ENCODE measurements at regions not wholly inside any gene's neighbourhood (a gene's known extent, or its start where the extent isn't known, plus 50 kb on each side); places are given as distances from the start of the nearest gene placed in this dataset.

DNA sequence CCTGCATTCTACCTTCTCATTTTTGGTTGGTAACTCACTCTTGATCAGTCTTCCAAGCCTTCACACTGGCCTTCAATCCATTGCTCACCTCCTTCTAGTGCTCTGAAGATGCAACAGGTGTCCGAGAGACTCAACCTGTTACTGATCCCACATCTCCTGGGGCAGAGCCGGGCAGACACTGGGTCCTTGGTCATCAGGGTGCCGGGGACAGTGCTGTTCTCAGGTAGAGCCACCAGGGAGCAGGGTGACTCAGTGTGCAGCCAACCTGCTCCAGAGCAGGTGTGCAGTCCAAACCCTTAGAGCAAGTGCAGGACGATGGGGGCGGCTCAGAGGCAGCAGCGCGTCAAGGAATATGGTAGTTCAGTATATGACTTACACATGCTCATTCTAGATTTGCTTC lies 188.4 kb downstream of the DHX15 start:
- TF ChIP-seq, protein P1, sequence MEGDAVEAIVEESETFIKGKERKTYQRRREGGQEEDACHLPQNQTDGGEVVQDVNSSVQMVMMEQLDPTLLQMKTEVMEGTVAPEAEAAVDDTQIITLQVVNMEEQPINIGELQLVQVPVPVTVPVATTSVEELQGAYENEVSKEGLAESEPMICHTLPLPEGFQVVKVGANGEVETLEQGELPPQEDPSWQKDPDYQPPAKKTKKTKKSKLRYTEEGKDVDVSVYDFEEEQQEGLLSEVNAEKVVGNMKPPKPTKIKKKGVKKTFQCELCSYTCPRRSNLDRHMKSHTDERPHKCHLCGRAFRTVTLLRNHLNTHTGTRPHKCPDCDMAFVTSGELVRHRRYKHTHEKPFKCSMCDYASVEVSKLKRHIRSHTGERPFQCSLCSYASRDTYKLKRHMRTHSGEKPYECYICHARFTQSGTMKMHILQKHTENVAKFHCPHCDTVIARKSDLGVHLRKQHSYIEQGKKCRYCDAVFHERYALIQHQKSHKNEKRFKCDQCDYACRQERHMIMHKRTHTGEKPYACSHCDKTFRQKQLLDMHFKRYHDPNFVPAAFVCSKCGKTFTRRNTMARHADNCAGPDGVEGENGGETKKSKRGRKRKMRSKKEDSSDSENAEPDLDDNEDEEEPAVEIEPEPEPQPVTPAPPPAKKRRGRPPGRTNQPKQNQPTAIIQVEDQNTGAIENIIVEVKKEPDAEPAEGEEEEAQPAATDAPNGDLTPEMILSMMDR (IDR thresholded peaks at IDR 0.05; ENCODE audit: unreplicated experiment in 3 of 3): no peak
- no peaks in the 10 kb centered on the region for H3K4me1 Mint-ChIP-seq
- no peaks in the 10 kb centered on the region for H3K27me3 Mint-ChIP-seq (ENCODE audit: low read depth)
- no peak overlapping the region for H3K4me3 Mint-ChIP-seq
- H3K27ac Mint-ChIP-seq: no peak overlapping the region
- H3K36me3 Mint-ChIP-seq (ENCODE audit: low read depth): no peaks in the 10 kb centered on the region
- no peaks in the 10 kb centered on the region for H3K9me3 Mint-ChIP-seq

DNA sequence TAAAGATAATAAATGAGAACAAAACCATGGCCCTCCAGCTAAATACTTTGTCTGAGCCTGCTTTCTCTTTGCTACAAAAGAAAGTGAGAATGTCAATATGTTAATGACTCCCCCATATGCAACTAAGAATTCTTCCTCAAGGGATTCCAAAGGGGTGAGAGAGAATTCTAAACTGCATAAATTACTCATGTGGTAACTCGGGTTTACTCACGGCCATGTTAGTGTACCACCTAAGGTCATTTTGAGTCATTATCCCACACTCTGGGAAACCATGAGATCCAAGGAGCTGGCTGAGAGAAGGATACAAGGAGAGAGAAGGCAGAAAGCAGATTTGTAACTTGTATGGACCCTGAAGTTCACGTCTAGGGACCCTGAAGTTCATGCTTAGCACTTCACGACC lies 190.3 kb downstream of the DHX15 start:
- TF ChIP-seq, protein P1 (IDR thresholded peaks at IDR 0.05; ENCODE audit: unreplicated experiment in 3 of 3): no peak
- Mint-ChIP-seq H3K36me3 (ENCODE audit: low read depth) (no peaks in the 10 kb centered on the region), H3K27me3 (ENCODE audit: low read depth) (no peaks in the 10 kb centered on the region), H3K4me1 (peaks cover 4% of the 10 kb centered on the region), H3K4me3 (no peak overlapping the region), H3K27ac (peak overlapping the region in 1 of 3 experiments; percentile 68), H3K9me3 (no peaks in the 10 kb centered on the region)

DNA sequence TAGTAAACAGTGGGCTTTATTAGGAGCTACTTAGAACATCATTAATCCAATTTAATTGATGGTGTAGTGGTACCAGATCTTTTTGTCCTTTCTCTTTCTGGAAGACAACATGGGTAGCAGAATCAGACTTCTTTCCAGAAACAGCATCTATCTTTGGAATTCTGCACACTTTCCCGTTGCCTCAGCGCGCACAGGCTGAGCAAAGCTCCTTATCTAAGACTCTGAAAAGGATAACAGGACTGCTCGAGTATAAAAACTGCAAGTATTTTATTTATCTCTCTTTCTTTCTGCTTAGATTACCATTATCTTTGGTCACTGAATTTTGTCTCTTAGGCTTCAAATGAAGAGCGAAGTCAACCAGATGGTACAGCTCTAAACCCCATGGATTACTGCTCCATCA lies 191.7 kb downstream of the DHX15 start:
- peaks cover 4% of the 10 kb centered on the region for H3K4me1 Mint-ChIP-seq
- no peak overlapping the region for H3K4me3 Mint-ChIP-seq
- H3K36me3 Mint-ChIP-seq (ENCODE audit: low read depth): no peaks in the 10 kb centered on the region
- TF ChIP-seq, protein P1 (IDR thresholded peaks at IDR 0.05; ENCODE audit: unreplicated experiment in 3 of 3): no peak
- H3K9me3 Mint-ChIP-seq: peaks cover 4% of the 10 kb centered on the region
- H3K27ac Mint-ChIP-seq: peak overlapping the region in 1 of 3 experiments; percentile 12
- peaks cover 4% of the 10 kb centered on the region for H3K27me3 Mint-ChIP-seq (ENCODE audit: low read depth)

DNA sequence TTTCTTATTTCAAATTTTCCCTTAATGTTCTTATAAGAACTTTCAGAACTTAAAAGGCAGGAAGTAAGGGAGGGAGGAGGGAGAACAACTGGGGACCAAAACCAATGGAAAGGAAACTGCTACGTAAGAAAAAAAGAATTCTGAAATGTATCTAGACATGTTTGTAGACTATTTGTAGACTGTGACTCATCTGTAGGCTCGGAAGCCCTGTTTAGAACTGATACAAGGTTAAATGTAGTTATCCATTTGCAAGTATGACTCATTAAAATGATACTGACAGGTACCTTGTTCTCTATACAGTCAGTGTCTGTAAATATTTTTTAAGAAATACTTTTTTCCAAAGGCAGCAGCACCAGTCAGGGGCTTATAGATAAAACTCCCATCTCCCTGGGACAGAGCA lies 202.0 kb downstream of the DHX15 start:
- Mint-ChIP-seq H3K36me3 (ENCODE audit: low read depth) (peaks cover 4% of the 10 kb centered on the region), H3K27ac (no peak overlapping the region), H3K9me3 (peaks cover 30% of the 10 kb centered on the region), H3K4me3 (no peak overlapping the region), H3K4me1 (no peaks in the 10 kb centered on the region), H3K27me3 (ENCODE audit: low read depth) (no peaks in the 10 kb centered on the region)
- TF ChIP-seq, protein P1 (IDR thresholded peaks at IDR 0.05; ENCODE audit: unreplicated experiment in 3 of 3): no peak

DNA sequence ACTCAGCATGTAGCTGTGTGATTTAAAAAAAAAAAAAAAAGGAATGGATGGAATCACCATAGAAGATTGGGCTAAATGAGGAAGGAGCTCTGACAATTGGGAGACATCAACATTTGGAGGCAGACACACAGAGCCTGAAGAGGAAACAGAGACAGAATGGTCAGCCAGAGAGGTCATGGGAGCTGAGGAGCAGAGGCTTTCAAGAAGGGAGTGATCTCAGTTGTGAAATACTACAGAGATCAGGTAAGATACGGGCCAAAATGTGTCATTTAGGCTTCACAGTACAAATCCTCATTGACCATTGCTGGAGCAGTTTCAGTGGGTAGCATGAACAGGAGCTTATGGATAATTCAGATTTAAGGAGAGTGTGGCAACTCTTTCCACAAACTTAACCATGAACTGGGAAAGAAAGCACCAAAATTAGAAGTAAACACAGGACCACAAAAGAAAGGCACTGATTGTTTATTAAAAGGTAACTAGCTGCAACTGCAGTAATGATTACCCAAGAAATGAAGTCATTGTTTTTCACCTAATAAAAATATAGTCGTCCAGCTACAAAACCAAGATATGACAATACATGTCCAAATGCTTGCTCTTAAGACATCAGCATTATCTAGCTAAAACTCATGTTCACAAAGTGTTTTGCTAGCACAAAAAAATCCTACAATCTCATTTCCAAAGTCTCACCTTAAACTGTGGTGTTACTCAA lies 203.2 kb downstream of the DHX15 start:
- no peak overlapping the region for H3K4me3 Mint-ChIP-seq
- TF ChIP-seq, protein P1 (IDR thresholded peaks at IDR 0.05; ENCODE audit: unreplicated experiment in 3 of 3): no peak
- H3K27ac Mint-ChIP-seq: no peak overlapping the region
- no peaks in the 10 kb centered on the region for H3K4me1 Mint-ChIP-seq
- H3K9me3 Mint-ChIP-seq: peaks cover 26% of the 10 kb centered on the region
- H3K36me3 Mint-ChIP-seq (ENCODE audit: low read depth): peaks cover 4% of the 10 kb centered on the region
- H3K27me3 Mint-ChIP-seq (ENCODE audit: low read depth): no peaks in the 10 kb centered on the region

DNA sequence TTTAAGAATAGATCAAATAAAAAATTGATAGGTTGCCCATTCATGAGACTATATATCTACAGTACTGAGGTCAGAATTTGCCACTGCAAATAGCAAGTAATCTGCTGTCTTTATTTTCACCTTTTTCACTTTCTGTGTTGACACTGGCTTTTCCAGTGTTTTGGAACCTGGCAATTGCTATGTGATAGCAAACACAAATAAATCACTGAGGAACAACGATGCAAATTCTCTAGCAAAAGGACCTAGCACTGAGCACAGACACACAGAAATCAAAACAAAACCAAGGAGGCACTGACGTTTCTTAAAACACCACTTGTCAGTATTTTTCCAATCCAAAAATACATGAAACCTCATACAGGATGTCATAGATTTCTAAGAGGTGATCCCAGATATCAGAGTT lies 210.7 kb downstream of the DHX15 start:
- H3K36me3 Mint-ChIP-seq (ENCODE audit: low read depth): no peaks in the 10 kb centered on the region
- H3K27me3 Mint-ChIP-seq (ENCODE audit: low read depth): no peaks in the 10 kb centered on the region
- no peaks in the 10 kb centered on the region for H3K9me3 Mint-ChIP-seq
- peaks cover 11% of the 10 kb centered on the region for H3K4me1 Mint-ChIP-seq
- no peak overlapping the region for H3K4me3 Mint-ChIP-seq
- H3K27ac Mint-ChIP-seq: no peak overlapping the region
- TF ChIP-seq, protein P1 (IDR thresholded peaks at IDR 0.05; ENCODE audit: unreplicated experiment in 3 of 3): no peak
